ENCODE measurements at regions not wholly inside any gene's neighbourhood (a gene's known extent, or its start where the extent isn't known, plus 50 kb on each side); places are given as distances from the start of the nearest gene placed in this dataset.

- TF ChIP-seq, protein P1, sequence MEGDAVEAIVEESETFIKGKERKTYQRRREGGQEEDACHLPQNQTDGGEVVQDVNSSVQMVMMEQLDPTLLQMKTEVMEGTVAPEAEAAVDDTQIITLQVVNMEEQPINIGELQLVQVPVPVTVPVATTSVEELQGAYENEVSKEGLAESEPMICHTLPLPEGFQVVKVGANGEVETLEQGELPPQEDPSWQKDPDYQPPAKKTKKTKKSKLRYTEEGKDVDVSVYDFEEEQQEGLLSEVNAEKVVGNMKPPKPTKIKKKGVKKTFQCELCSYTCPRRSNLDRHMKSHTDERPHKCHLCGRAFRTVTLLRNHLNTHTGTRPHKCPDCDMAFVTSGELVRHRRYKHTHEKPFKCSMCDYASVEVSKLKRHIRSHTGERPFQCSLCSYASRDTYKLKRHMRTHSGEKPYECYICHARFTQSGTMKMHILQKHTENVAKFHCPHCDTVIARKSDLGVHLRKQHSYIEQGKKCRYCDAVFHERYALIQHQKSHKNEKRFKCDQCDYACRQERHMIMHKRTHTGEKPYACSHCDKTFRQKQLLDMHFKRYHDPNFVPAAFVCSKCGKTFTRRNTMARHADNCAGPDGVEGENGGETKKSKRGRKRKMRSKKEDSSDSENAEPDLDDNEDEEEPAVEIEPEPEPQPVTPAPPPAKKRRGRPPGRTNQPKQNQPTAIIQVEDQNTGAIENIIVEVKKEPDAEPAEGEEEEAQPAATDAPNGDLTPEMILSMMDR (IDR thresholded peaks at IDR 0.05), result no peak
- no peaks in the 10 kb centered on the region for H3K27me3 ChIP-seq
- no peaks in the 10 kb centered on the region for H3K36me3 ChIP-seq
- H3K4me1 ChIP-seq, result peaks cover 0 to 3% (median 0%) of the 10 kb centered on the region in 9 donors
- intact Hi-C loops (cut with DNase I), result no loop called here
- H3K27ac ChIP-seq, result no peak overlapping the region
- no peaks in the 10 kb centered on the region for H3K9me3 ChIP-seq
- 72 to 89% methylated on average over 1 of the region's 1 CpG for WGBS, 2 donors
- no peak overlapping the region for H3K4me3 ChIP-seq
- ATAC-seq (no peak), DNase-seq (no peak)
Measured at GRCh38 chr3:81846988-81847387, 85.5 kb upstream of the GBE1 start.

DNA sequence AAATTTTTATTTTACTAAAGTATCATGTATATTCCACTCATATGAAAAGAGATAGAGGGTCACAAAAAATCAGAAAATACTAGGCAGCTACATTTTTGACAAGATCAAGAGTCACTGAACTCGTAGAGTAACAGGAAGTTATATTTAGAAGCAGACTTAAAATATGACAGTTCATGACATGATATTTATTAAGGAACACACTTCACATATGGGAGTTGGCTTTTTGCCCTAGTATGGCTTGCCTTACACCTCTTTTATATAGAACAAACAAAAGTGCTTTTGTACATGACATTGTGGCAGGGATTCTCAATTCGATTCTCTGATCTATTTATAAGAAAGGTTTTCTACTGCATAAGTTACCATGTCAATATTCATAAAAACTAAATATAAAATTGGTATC is 80.1 kb upstream of the GBE1 start:
- TF ChIP-seq, protein P1 (IDR thresholded peaks at IDR 0.05), result no peak
- Histone ChIP-seq H3K4me3 (no peak overlapping the region), H3K4me1 (peaks cover 0 to 36% (median 24%) of the 10 kb centered on the region in 9 donors), H3K27ac (no peak overlapping the region), H3K9me3 (no peaks in the 10 kb centered on the region), H3K27me3 (no peaks in the 10 kb centered on the region), H3K36me3 (no peaks in the 10 kb centered on the region)
- DNase-seq, result no peak
- ATAC-seq, result no peak
- intact Hi-C loops (cut with DNase I), result no loop called here
- 13 to 27% methylated on average over 2 of the region's 2 CpGs for WGBS, 2 donors

DNA sequence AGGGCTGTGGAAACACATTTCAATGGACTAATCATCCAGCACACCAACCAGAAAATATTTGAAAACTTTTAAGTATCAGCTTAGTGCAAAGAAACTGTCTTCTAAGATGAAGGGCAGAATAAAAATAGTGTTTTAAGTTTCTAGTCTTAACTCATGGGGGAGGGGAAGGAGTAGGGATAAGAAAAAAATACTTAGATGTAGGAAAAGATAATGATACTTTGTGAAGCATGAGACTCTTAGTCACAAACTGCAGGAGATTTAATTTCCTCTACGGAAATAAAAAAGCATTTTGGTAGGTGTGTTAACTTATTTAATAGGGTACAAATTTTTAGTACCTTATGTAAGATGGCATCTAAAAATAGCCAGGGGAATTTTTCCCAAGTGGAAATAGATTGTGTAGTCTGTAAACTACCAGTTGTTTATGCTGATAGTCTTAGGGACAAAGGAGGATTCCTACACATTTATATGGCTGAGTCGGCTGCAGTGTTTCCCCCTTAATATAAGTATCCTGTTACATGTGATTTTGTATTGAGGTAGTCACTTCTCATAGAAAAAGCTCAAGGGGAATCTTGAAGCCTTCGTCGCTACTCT is 78.2 kb upstream of the GBE1 start:
- TF ChIP-seq, protein P1 (IDR thresholded peaks at IDR 0.05), result no peak
- ATAC-seq, result peak in 6 of 8 donors; percentile 25 to 70 (median 58)
- Histone ChIP-seq H3K9me3 (no peaks in the 10 kb centered on the region), H3K4me1 (peaks cover 0 to 36% (median 24%) of the 10 kb centered on the region in 9 donors), H3K27me3 (no peaks in the 10 kb centered on the region), H3K27ac (peak overlapping the region in 6 of 10 donors; percentile 16 to 69 (median 32)), H3K4me3 (no peak overlapping the region), H3K36me3 (no peaks in the 10 kb centered on the region)
- intact Hi-C loops (cut with DNase I), result no loop called here
- WGBS, 2 donors, result 41 to 47% methylated on average over 4 of the region's 4 CpGs
- DNase-seq, result no peak

- peak overlapping the region in 1 of 10 donors; percentile 58 for H3K27ac ChIP-seq
Measured at GRCh38 chr3:81838457-81838856, 77.0 kb upstream of the GBE1 start.

More at GRCh38 chr3:81838457-81838856, 77.0 kb upstream of the GBE1 start:
- peak in 1 of 8 donors; percentile 35 for ATAC-seq
- 77 to 90% methylated on average over 1 of the region's 1 CpG for WGBS, 2 donors
- no peak for DNase-seq
- H3K27me3 ChIP-seq, result no peaks in the 10 kb centered on the region
- intact Hi-C loops (cut with DNase I), result no loop called here
- no peaks in the 10 kb centered on the region for H3K36me3 ChIP-seq
- no peak overlapping the region for H3K4me3 ChIP-seq
- peaks cover 0 to 36% (median 24%) of the 10 kb centered on the region in 9 donors for H3K4me1 ChIP-seq
- H3K9me3 ChIP-seq, result no peaks in the 10 kb centered on the region
- TF ChIP-seq, protein P1 (IDR thresholded peaks at IDR 0.05), result no peak

All from heart right ventricle (tissue), 16 donors.